Pancreas (tissue), 10 donors: ENCODE measurements at regions not wholly inside any gene's neighbourhood (a gene's known extent, or its start where the extent isn't known, plus 50 kb on each side); places are given as distances from the start of the nearest gene placed in this dataset.

Experiments
- ATAC-seq, 4 donors: fragments of 200-7000 bp; cut with Tn5 transposase; one replicate each; pipeline versions ENCODE4 v1.8.0 to v1.9.1; 2020; ENCODE audit warnings: mild to moderate bottlenecking in 4 of 4, moderate library complexity in 4 of 4
- DNase-seq, 6 donors: peaks; one replicate each; pipeline ENCODE4 v3.0.0-alpha.2; 2020
- FAIRE-seq: peaks from 2 replicates; lab custom pipeline; 2012; peaks lifted over from hg19 to GRCh38; lab: Jason Lieb, UNC
- H3K27ac ChIP-seq, 4 donors: fragments of 200-600 bp; sonication (generic); 1 replicate in 3 of 4; 2 replicates in 1 of 4; pipeline versions ENCODE4 v1.5.0 to v1.8.0; 2020
- H3K27me3 ChIP-seq, 4 donors: fragments of 200-600 bp; one replicate each; pipeline ENCODE4 v1.8.0; 2021
- H3K36me3 ChIP-seq, 3 donors: fragments of 200-600 bp; sonication (generic) in 1 of 3; one replicate each; pipeline versions ENCODE4 v1.5.0 to v1.8.0; 2020 to 2021
- H3K4me1 ChIP-seq, 3 donors: fragments of 200-600 bp; one replicate each; pipeline ENCODE4 v1.8.0; 2021
- H3K4me3 ChIP-seq, 4 donors: fragments of 200-600 bp; sonication (generic) in 2 of 4; one replicate each; pipeline versions ENCODE4 v1.5.0 to v1.8.0; 2020 to 2021
- H3K9me3 ChIP-seq, 4 donors: fragments of 200-600 bp; one replicate each; pipeline ENCODE4 v1.8.0; 2021
- WGBS, 2 donors: extraction: QIAGEN DNeasy Blood & Tissue Kit; methylation state at CpG; one replicate each; pipeline ENCODE4 v1.1.7; 2013; 5-methylcytosine and 5-hydroxymethylcytosine counted together
- intact Hi-C, 3 donors: fragments of 100-400 bp; cut with DNase I; formaldehyde crosslinking; loops; one replicate each; pipeline versions ENCODE4 v1.11.1 to v1.14.2; 2022
- TF ChIP-seq, protein P1 (sequence below), 4 donors: fragments of 200-600 bp; sonication (generic) in 3 of 4; IDR thresholded peaks; one replicate each; pipeline versions ENCODE4 v1.5.0 to v1.8.0; 2021; ENCODE audit warnings: antibody characterized with exemption in 4 of 4
- donor health status: healthy with polysubstance abuse.
- donor health status: DM: no; HTN: no; CAD: no; lungs with moderate emphysema.
- donor health status: DM: no; HTN: no; CAD: no.
- donor health status: control.
- donor health status: control.
- donor health status: Bipolar disorder and iron deficiency.
- donor health status: DM: yes; HTN: yes; CAD: no.
- donor health status: DM: no; HTN: no; CAD: no.
- donor health status: DM: no; HTN: no; CAD: no.
- donor health status: DM: yes; HTN: yes; CAD: no.

GRCh38 chr2:235324324-235324723 lies 169.5 kb upstream of the AGAP1 start:
- FAIRE-seq (no peak), DNase-seq (no peak), ATAC-seq (no peak)
- 16 to 17% methylated on average over 9 of the region's 9 CpGs for WGBS, 2 donors
- H3K9me3 ChIP-seq: no peaks in the 10 kb centered on the region
- no peaks in the 10 kb centered on the region for H3K27me3 ChIP-seq
- intact Hi-C loops: no loop called here
- no peaks in the 10 kb centered on the region for H3K36me3 ChIP-seq
- H3K27ac ChIP-seq: no peak overlapping the region
- no peaks in the 10 kb centered on the region for H3K4me1 ChIP-seq
- TF ChIP-seq, protein P1, sequence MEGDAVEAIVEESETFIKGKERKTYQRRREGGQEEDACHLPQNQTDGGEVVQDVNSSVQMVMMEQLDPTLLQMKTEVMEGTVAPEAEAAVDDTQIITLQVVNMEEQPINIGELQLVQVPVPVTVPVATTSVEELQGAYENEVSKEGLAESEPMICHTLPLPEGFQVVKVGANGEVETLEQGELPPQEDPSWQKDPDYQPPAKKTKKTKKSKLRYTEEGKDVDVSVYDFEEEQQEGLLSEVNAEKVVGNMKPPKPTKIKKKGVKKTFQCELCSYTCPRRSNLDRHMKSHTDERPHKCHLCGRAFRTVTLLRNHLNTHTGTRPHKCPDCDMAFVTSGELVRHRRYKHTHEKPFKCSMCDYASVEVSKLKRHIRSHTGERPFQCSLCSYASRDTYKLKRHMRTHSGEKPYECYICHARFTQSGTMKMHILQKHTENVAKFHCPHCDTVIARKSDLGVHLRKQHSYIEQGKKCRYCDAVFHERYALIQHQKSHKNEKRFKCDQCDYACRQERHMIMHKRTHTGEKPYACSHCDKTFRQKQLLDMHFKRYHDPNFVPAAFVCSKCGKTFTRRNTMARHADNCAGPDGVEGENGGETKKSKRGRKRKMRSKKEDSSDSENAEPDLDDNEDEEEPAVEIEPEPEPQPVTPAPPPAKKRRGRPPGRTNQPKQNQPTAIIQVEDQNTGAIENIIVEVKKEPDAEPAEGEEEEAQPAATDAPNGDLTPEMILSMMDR (IDR thresholded peaks at IDR 0.05): no peak
- no peak overlapping the region for H3K4me3 ChIP-seq

DNA sequence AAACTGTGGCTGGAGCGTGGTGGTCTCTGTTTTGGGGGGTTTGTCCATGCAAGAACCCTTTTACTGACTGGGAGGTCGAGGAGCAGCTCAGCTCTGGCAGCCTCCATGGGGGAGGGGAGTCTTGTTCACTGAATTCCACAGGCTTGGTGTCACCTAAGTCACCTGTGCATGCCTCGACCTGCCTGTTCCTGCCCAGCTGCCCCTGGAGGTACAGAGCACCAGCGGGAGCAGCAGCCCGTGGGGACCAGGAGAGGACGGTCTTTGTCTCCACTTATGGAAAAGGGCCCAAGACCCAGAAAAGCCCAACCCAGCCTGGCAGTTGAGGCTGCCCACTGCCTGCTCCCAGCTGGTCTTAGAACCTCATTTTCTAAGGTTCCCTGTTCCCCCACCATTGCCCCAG lies 168.7 kb upstream of the AGAP1 start:
- Histone ChIP-seq H3K27me3 (no peaks in the 10 kb centered on the region), H3K9me3 (no peaks in the 10 kb centered on the region), H3K4me3 (no peak overlapping the region), H3K36me3 (no peaks in the 10 kb centered on the region), H3K4me1 (no peaks in the 10 kb centered on the region), H3K27ac (no peak overlapping the region)
- peak in 1 of 4 donors; percentile 54 for ATAC-seq
- no peak for FAIRE-seq
- TF ChIP-seq, protein P1 (IDR thresholded peaks at IDR 0.05): no peak
- 49 to 63% methylated on average over 6 of the region's 6 CpGs for WGBS, 2 donors
- intact Hi-C loops: no loop called here
- DNase-seq: no peak

- no peak overlapping the region for H3K27ac ChIP-seq
- no peaks in the 10 kb centered on the region for H3K36me3 ChIP-seq
- no peak overlapping the region for H3K4me3 ChIP-seq
- TF ChIP-seq, protein P1 (IDR thresholded peaks at IDR 0.05): no peak
- ATAC-seq (no peak), DNase-seq (no peak), FAIRE-seq (no peak)
- no peaks in the 10 kb centered on the region for H3K4me1 ChIP-seq
- H3K27me3 ChIP-seq: no peaks in the 10 kb centered on the region
- WGBS, 2 donors: 92% methylated on average over 1 of the region's 1 CpG
- H3K9me3 ChIP-seq: no peaks in the 10 kb centered on the region
- intact Hi-C loops: no loop called here
Measured at GRCh38 chr2:235328991-235329390, 164.9 kb upstream of the AGAP1 start.

DNA sequence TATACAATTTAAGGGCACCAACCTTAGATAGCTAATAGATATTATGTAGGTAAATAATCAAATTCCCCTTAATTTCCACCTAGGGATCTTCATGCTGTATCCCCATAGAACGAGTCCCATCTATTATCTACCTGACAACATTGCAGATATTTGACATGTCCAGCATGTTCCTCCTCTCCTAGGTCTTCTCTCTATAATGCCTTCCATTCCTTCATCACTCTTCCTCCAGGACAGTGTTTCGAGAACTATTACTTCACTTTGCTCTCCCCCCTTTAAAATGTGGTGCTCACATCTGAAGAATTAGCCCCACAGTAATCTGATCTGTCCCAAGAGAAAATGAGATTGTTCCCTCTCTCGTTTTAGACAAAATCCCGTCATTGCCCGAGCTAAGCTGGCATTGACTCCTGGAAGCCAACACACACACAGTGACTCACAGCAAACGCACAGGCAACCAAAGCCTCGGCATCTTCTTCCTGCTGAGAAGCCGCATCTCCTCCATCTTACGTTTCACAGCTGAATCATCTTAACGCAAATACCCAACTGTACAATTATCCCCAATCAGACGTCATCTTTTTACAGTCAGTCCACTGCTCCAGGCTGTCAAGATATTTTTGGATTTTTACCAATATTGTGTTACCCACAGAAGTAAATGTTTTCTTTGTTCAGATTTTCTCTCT lies 162.9 kb upstream of the AGAP1 start:
- ATAC-seq: peak in 1 of 4 donors; percentile 54
- DNase-seq: no peak
- Histone ChIP-seq H3K27ac (no peak overlapping the region), H3K4me1 (no peaks in the 10 kb centered on the region), H3K4me3 (no peak overlapping the region), H3K9me3 (no peaks in the 10 kb centered on the region), H3K36me3 (no peaks in the 10 kb centered on the region), H3K27me3 (no peaks in the 10 kb centered on the region)
- WGBS, 2 donors: 58 to 62% methylated on average over 11 of the region's 11 CpGs
- no peak for FAIRE-seq
- intact Hi-C loops: no loop called here
- TF ChIP-seq, protein P1 (IDR thresholded peaks at IDR 0.05): no peak

DNA sequence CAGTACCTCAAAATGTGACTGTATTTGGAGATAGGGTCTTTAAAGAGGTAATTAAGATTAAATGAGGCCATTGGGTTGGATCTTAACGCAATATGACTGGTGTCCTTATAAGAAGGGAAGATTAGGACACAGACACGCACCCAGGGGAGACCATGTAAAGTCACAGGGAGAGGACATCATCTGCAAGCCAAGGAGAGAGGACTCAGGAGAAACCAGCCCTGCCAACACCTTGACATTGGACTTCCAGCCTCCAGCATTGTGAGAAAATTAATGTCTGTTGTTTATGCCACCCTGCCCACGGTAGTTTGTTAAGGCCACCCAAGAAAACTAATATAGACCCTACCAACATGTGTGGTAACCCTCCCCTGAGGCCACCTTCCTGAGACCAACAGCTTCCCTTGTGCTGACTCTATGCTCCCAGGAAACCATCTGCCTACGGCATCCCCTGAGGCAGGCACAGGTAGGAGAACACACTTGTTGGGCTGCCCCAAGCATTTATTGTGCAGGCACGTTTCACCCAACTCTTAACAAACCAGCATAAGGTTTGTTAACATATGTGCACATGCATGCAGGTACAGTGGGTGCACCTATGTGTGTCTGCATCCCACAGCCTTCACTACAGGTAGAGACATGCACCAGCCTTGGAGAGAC lies 161.5 kb upstream of the AGAP1 start:
- ATAC-seq (no peak), DNase-seq (no peak), FAIRE-seq (no peak)
- Histone ChIP-seq H3K4me3 (no peak overlapping the region), H3K36me3 (no peaks in the 10 kb centered on the region), H3K4me1 (no peaks in the 10 kb centered on the region), H3K27ac (no peak overlapping the region), H3K9me3 (no peaks in the 10 kb centered on the region), H3K27me3 (no peaks in the 10 kb centered on the region)
- WGBS, 2 donors: 82 to 90% methylated on average over 5 of the region's 5 CpGs
- intact Hi-C loops: no loop called here
- TF ChIP-seq, protein P1 (IDR thresholded peaks at IDR 0.05): no peak
